Sigmoid colon (tissue), 6 donors: ENCODE measurements at regions not wholly inside any gene's neighbourhood (a gene's known extent, or its start where the extent isn't known, plus 50 kb on each side); places are given as distances from the start of the nearest gene placed in this dataset.
"Not testable (repeated sequence)": the region's sequence is repeated elsewhere in the genome, so short reads cannot be mapped to it uniquely, and the experiment has no call there.

ENCODE experiments used
- DNase-seq: peaks from one replicate; pipeline ENCODE4 v3.0.0-alpha.2; 2019
- H3K27ac ChIP-seq, 4 donors: fragments of 200-600 bp; sonication (generic); one replicate each; pipeline ENCODE4 v1.5.1; 2016 to 2019; ENCODE audit warnings: mild to moderate bottlenecking in 1 of 4
- H3K27me3 ChIP-seq, 3 donors: fragments of 200-600 bp; sonication (generic); one replicate each; pipeline ENCODE4 v1.5.1; 2019; ENCODE audit warnings: mild to moderate bottlenecking in 1 of 3
- H3K36me3 ChIP-seq, 4 donors: fragments of 200-600 bp; sonication (generic); one replicate each; pipeline ENCODE4 v1.5.1; 2016 to 2019
- H3K4me1 ChIP-seq, 4 donors: fragments of 200-600 bp; sonication (generic); one replicate each; pipeline ENCODE4 v1.5.1; 2017 to 2019
- H3K4me3 ChIP-seq, 4 donors: fragments of 200-600 bp; sonication (generic); one replicate each; pipeline ENCODE4 v1.5.1; 2017 to 2019; ENCODE audit warnings: mild to moderate bottlenecking in 2 of 4, moderate library complexity in 1 of 4
- H3K9me3 ChIP-seq, 4 donors: fragments of 200-600 bp in 3 of 4; sonication (generic) in 3 of 4; one replicate each; pipeline versions ENCODE4 v1.5.1 to v1.6.1; 2013 to 2019
- EP300 ChIP-seq, 4 donors: sonication (generic); formaldehyde crosslinking; IDR thresholded peaks; one replicate each; pipeline ENCODE4 v1.6.1; 2017; ENCODE audit warnings: antibody characterized with exemption in 4 of 4
- POLR2A ChIP-seq, 2 donors: fragments of 450-650 bp; IDR thresholded peaks; one replicate each; pipeline ENCODE4 v1.6.1; 2016; ENCODE audit warnings: antibody characterized with exemption in 2 of 2, mild to moderate bottlenecking in 2 of 2, moderate library complexity in 2 of 2
- POLR2AphosphoS5 ChIP-seq, 4 donors: sonication (generic); formaldehyde crosslinking; IDR thresholded peaks; one replicate each; pipeline ENCODE4 v1.6.1; 2017; ENCODE audit warnings: antibody characterized with exemption in 4 of 4
- WGBS, 2 donors: extraction: QIAGEN DNeasy Blood & Tissue Kit; methylation state at CpG; one replicate each; pipeline ENCODE4 v1.1.7; 2013; 5-methylcytosine and 5-hydroxymethylcytosine counted together
- intact Hi-C: fragments of 100-400 bp; cut with DNase I; formaldehyde crosslinking; loops from one replicate; pipeline ENCODE4 v1.15.1; 2023
- TF ChIP-seq, protein P1 (sequence below), 4 experiments: fragments of 450-650 bp in 3 of 4; fragments of 200-600 bp in 1 of 4; IDR thresholded peaks; one replicate each; pipeline ENCODE4 v1.5.1; 2016 to 2019; ENCODE audit warnings: antibody characterized with exemption in 4 of 4, mild to moderate bottlenecking in 3 of 4, moderate library complexity in 2 of 4
- donor health status: healthy with polysubstance abuse.
- donor health status: healthy.

DNA sequence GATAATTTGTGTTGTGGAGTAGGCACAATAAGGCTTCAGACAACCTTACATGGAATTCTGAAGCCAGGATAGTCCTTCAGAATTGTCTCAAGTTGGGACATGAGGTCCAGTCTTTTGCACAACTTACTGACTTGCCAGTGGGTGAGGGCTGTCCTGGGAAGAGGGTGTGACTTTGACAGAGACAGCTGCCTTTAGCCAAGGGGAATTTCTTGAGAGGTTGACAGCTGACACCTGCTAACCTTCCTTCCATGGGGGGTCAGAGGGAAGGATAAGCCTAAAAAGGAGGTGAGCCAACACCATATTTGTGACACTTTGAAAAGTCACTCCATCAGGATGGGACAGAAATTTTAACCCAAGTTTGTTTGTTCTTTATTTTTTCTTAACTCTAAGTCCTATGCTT is 907.8 kb upstream of the CRIM1 start:
- H3K27ac ChIP-seq: no peak overlapping the region
- no peaks in the 10 kb centered on the region for H3K9me3 ChIP-seq
- no peak overlapping the region for H3K4me3 ChIP-seq
- no peaks in the 10 kb centered on the region for H3K4me1 ChIP-seq
- no peak for TF ChIP-seq POLR2AphosphoS5 (IDR thresholded peaks at IDR 0.05)
- no peak for TF ChIP-seq EP300 (IDR thresholded peaks at IDR 0.05)
- TF ChIP-seq, protein P1, sequence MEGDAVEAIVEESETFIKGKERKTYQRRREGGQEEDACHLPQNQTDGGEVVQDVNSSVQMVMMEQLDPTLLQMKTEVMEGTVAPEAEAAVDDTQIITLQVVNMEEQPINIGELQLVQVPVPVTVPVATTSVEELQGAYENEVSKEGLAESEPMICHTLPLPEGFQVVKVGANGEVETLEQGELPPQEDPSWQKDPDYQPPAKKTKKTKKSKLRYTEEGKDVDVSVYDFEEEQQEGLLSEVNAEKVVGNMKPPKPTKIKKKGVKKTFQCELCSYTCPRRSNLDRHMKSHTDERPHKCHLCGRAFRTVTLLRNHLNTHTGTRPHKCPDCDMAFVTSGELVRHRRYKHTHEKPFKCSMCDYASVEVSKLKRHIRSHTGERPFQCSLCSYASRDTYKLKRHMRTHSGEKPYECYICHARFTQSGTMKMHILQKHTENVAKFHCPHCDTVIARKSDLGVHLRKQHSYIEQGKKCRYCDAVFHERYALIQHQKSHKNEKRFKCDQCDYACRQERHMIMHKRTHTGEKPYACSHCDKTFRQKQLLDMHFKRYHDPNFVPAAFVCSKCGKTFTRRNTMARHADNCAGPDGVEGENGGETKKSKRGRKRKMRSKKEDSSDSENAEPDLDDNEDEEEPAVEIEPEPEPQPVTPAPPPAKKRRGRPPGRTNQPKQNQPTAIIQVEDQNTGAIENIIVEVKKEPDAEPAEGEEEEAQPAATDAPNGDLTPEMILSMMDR (IDR thresholded peaks at IDR 0.05): no peak
- TF ChIP-seq POLR2A (IDR thresholded peaks at IDR 0.05): no peak
- no peaks in the 10 kb centered on the region for H3K36me3 ChIP-seq
- H3K27me3 ChIP-seq: no peaks in the 10 kb centered on the region
- no peak for DNase-seq
- intact Hi-C loops: no loop called here

DNA sequence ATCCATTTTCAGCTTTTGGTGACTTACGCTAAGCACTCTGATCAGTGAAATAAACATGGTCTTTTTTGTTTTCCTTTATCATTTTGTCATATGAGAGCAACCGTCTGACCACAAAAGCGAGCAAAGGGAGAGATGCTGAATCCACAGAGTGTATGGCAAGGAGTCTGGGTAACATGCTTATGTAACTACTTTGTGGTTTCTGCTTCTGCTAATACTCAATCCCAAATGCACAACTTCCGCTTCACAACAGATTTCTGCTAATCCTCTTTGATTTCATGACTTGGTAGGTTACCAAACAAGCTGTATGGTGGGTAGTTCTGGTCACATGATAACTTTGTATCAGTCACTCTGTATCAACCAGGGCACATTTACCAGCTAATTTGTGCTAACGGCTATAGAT is 908.4 kb upstream of the CRIM1 start:
- H3K27me3 ChIP-seq: no peaks in the 10 kb centered on the region
- H3K4me1 ChIP-seq: no peaks in the 10 kb centered on the region
- no peak for DNase-seq
- intact Hi-C loops: no loop called here
- TF ChIP-seq POLR2A (IDR thresholded peaks at IDR 0.05) (no peak), EP300 (IDR thresholded peaks at IDR 0.05) (no peak), POLR2AphosphoS5 (IDR thresholded peaks at IDR 0.05) (no peak)
- TF ChIP-seq, protein P1 (IDR thresholded peaks at IDR 0.05): no peak
- no peaks in the 10 kb centered on the region for H3K9me3 ChIP-seq
- no peaks in the 10 kb centered on the region for H3K36me3 ChIP-seq
- no peak overlapping the region for H3K4me3 ChIP-seq
- H3K27ac ChIP-seq: no peak overlapping the region
- WGBS, 2 donors: 58 to 67% methylated on average over 5 of the region's 5 CpGs

DNA sequence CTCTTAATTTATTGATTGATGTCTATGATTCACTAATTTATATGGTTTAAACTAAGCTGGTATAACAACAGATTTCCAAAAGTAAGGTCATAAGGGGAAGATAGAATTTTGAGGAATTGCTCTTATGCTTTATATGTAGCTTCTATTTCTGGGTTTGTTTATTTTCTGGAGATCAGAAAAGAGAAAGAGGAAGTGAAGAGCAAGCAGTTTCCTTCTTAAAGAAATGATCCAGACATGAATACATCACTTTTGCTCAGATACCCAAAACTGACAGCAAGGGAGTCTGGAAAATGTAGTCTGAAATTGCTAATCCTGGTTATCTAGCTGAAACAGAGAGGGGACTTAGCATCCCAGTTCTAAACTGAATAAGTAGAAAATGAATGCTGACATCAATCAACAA is 912.5 kb upstream of the CRIM1 start:
- no peaks in the 10 kb centered on the region for H3K4me1 ChIP-seq
- no peak for DNase-seq
- H3K27ac ChIP-seq: no peak overlapping the region
- intact Hi-C loops: no loop called here
- no peak overlapping the region for H3K4me3 ChIP-seq
- TF ChIP-seq POLR2AphosphoS5 (IDR thresholded peaks at IDR 0.05) (no peak), POLR2A (IDR thresholded peaks at IDR 0.05) (no peak), EP300 (IDR thresholded peaks at IDR 0.05) (no peak)
- TF ChIP-seq, protein P1 (IDR thresholded peaks at IDR 0.05): no peak
- no peaks in the 10 kb centered on the region for H3K27me3 ChIP-seq
- no peaks in the 10 kb centered on the region for H3K9me3 ChIP-seq
- no peaks in the 10 kb centered on the region for H3K36me3 ChIP-seq

DNA sequence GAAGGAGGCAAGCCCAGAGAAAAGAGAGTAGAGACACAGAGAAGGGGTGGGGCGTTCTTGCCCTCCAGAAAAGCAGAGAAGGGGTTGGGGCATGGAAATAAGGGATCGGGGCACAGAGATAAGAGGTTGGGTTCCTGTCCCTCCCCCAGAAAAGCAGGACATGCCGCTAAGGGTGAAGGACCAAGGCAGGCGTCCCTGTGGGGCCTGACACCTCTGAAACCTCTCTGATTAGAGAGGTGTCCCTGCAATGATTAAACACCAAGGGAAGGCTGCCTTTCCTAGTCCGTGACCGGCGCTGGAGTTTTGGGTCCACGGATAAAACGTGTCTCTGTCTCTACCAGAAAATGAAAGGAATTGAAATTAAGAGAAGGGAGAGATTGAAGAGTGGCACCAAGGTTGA is 914.0 kb upstream of the CRIM1 start:
- H3K4me1 ChIP-seq, H3K36me3 ChIP-seq, H3K27me3 ChIP-seq, intact Hi-C loops, H3K9me3 ChIP-seq, H3K27ac ChIP-seq, H3K4me3 ChIP-seq, DNase-seq: not testable (repeated sequence)
- WGBS, 2 donors: 85 to 89% methylated on average over 9 of the region's 9 CpGs

DNA sequence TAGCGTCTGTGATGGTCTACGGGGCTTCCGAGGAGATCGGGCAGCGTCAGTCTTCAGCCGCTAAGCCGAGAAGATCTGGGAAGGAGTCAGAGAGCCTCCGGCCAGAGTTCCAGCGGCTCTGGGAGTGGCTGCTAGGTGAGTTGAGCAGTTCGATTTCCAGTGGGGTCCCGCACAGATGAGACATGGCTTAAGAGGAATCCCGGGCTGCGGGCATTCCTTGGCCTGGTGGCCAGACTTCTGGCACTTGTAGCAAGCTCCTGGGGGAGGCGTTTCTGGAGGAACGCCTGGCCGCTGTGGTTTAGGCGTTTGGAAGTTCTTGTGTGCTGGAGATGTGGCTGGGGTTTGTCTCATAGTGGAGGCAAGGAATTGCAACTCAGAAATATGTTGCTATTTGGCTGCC is 915.3 kb upstream of the CRIM1 start:
- DNase-seq, H3K36me3 ChIP-seq, H3K27ac ChIP-seq, intact Hi-C loops, H3K4me1 ChIP-seq, H3K27me3 ChIP-seq, H3K9me3 ChIP-seq, H3K4me3 ChIP-seq: not testable (repeated sequence)
- WGBS, 2 donors: 90 to 92% methylated on average over 17 of the region's 17 CpGs

DNA sequence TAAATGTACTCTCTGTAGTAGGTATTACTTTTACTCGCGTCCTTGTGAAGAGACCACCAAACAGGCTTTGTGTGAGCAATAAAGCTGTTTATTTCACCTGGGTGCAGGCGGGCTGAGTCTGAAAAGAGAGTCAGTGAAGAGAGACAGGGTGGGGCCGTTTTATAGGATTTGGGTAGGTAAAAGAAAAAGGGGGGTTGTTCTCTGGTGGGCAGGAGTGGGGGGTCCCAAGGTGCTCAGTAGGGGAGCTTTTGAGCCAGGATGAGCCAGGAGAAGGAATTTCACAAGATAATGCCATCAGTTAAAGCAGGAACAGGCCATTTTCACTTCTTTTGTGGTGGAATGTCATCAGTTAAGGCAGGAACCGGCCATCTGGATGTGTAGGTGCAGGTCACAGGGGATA is 918.7 kb upstream of the CRIM1 start:
- H3K9me3 ChIP-seq, H3K27ac ChIP-seq, DNase-seq, H3K36me3 ChIP-seq, H3K4me3 ChIP-seq, intact Hi-C loops, H3K27me3 ChIP-seq, H3K4me1 ChIP-seq: not testable (repeated sequence)
- WGBS, 2 donors: 66 to 76% methylated on average over 5 of the region's 5 CpGs

DNA sequence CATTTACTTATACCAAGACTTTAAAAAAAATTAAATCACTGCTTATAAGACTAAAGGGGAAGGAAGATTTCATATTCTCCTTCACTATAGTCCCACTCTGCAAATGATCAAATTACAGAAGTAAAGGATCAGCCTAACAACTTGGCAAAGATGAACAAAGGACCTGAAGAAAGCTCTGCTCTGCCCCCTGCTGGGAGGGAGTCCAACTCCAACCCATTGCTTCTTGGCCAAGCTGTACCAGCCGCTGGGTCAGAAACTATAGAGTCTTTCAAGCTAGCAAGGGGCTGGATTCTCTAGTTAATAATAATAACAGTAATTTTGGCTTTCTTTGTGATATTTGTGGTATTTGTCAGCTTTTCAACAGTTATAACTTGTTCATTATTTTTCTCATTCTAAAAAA is 927.0 kb upstream of the CRIM1 start:
- Histone ChIP-seq H3K4me1 (no peaks in the 10 kb centered on the region), H3K4me3 (no peak overlapping the region), H3K9me3 (no peaks in the 10 kb centered on the region), H3K27me3 (no peaks in the 10 kb centered on the region), H3K36me3 (no peaks in the 10 kb centered on the region), H3K27ac (no peak overlapping the region)
- TF ChIP-seq POLR2AphosphoS5 (IDR thresholded peaks at IDR 0.05) (no peak), EP300 (IDR thresholded peaks at IDR 0.05) (no peak), POLR2A (IDR thresholded peaks at IDR 0.05) (no peak)
- TF ChIP-seq, protein P1 (IDR thresholded peaks at IDR 0.05): no peak
- 70 to 77% methylated on average over 1 of the region's 1 CpG for WGBS, 2 donors
- no peak for DNase-seq
- intact Hi-C loops: no loop called here
